K562 (cell line): ENCODE measurements at regions not wholly inside any gene's neighbourhood (a gene's known extent, or its start where the extent isn't known, plus 50 kb on each side); places are given as distances from the start of the nearest gene placed in this dataset.

Source experiments
- ATAC-seq: fragments of 200-7000 bp; cut with Tn5 transposase; 3 replicates; pipeline ENCODE4 v1.9.1; 2020; ENCODE audit warnings: moderate library complexity
- BruUV-seq: library from RNA; stranded (reverse); fragments of 400-500 nt; replicated peaks from 2 replicates; lab custom pipeline; 2021; lab: Mats Ljungman, UMichigan
- CTCF ChIA-PET: fragments of 300-600 bp; formaldehyde crosslinking; extraction: SDS; loops from one replicate; lab custom pipeline; 2021; ENCODE audit warnings: low intra/inter-chr PET ratio; lab: Yijun Ruan, JAX
- POLR2A ChIA-PET: fragments of 300-600, 350-650 bp; sonication (Branson Sonifier 250); formaldehyde crosslinking; extraction: SDS; loops from one replicate; lab custom pipeline; 2021; ENCODE audit warnings: antibody characterized with exemption, inconsistent platforms; lab: Yijun Ruan, JAX
- DNase-seq, 4 experiments: peaks; one replicate each; pipeline versions ENCODE4 v3.0.0 to v3.0.0-alpha.2; 2011 to 2018; ENCODE audit warnings: low spot score in 3 of 4, mixed read lengths in 3 of 4; ENCODE audit errors: extremely low read depth in 1 of 4
- FAIRE-seq: peaks from 2 replicates; lab custom pipeline; 2011; peaks lifted over from hg19 to GRCh38; lab: Jason Lieb, UNC
- H2AFZ ChIP-seq: 2 replicates; pipeline ENCODE4 v1.6.0; 2011; ENCODE audit warnings: low read depth, low read length, control low read depth, inconsistent platforms
- H3K27ac ChIP-seq: fragments of 200-600 bp; 3 replicates; pipeline ENCODE4 v1.8.0; 2011; ENCODE audit warnings: low read depth, mild to moderate bottlenecking, control low read depth, inconsistent platforms, low read length, moderate library complexity, mixed read lengths; ENCODE audit errors: extremely low read depth
- H3K27me3 ChIP-seq, 2 experiments: fragments of 300-600 bp in 1 of 2; 2 replicates in 1 of 2; 3 replicates in 1 of 2; pipeline versions ENCODE4 v1.6.0 to v1.8.0; 2011; ENCODE audit warnings: inconsistent platforms in 2 of 2, low read length in 2 of 2, mild to moderate bottlenecking in 1 of 2, mixed read lengths in 1 of 2, moderate library complexity in 1 of 2; ENCODE audit not compliant: control insufficient read depth in 2 of 2, insufficient read depth in 2 of 2
- H3K36me3 ChIP-seq: fragments of 300-600 bp; 3 replicates; pipeline ENCODE4 v1.8.0; 2011; ENCODE audit warnings: mild to moderate bottlenecking, low read length, inconsistent platforms; ENCODE audit not compliant: control insufficient read depth, insufficient read depth
- H3K4me1 ChIP-seq, 2 experiments: fragments of 200-600 bp in 1 of 2; replicated peaks in 1 of 2; 2 replicates in 1 of 2; 3 replicates in 1 of 2; pipeline versions ENCODE4 v1.5.1 to v1.8.0; 2011; ENCODE audit warnings: inconsistent platforms in 2 of 2, low read length in 2 of 2, mild to moderate bottlenecking in 1 of 2, mixed read lengths in 1 of 2, moderate library complexity in 1 of 2; ENCODE audit not compliant: control insufficient read depth in 2 of 2, insufficient read depth in 2 of 2
- H3K4me2 ChIP-seq: 2 replicates; pipeline ENCODE4 v1.6.1; 2011; ENCODE audit warnings: low read length, control low read depth, inconsistent platforms, mixed read lengths; ENCODE audit not compliant: insufficient read depth
- H3K4me3 ChIP-seq: fragments of 200-600 bp; sonication (generic), shearing (Covaris generic); 2 replicates; pipeline ENCODE4 v1.5.1; 2016; ENCODE audit warnings: control low read depth, inconsistent platforms
- H3K79me2 ChIP-seq: fragments of 200-600 bp; 3 replicates; pipeline ENCODE4 v1.8.0; 2011; ENCODE audit warnings: low read length, inconsistent platforms; ENCODE audit not compliant: control insufficient read depth, insufficient read depth
- H3K9ac ChIP-seq, 2 experiments: 2 replicates each; pipeline versions ENCODE4 v1.6.0 to v1.6.1; 2011; ENCODE audit warnings: low read depth in 2 of 2, low read length in 2 of 2, control low read depth in 1 of 2, inconsistent platforms in 1 of 2, mild to moderate bottlenecking in 1 of 2, mixed read lengths in 1 of 2; ENCODE audit not compliant: insufficient read depth in 1 of 2
- H3K9me1 ChIP-seq: one replicate; pipeline ENCODE4 v1.6.0; 2011; ENCODE audit warnings: inconsistent platforms, mild to moderate bottlenecking, low read length, moderate library complexity; ENCODE audit not compliant: control insufficient read depth, insufficient read depth
- H3K9me3 ChIP-seq: replicated peaks from 2 replicates; pipeline ENCODE4 v1.5.1; 2011; ENCODE audit warnings: low read depth, low read length, inconsistent platforms; ENCODE audit not compliant: control insufficient read depth, insufficient read depth
- H4K20me1 ChIP-seq: replicated peaks from 2 replicates; pipeline ENCODE4 v1.6.1; 2011; ENCODE audit warnings: low read length, inconsistent platforms, mixed read lengths; ENCODE audit not compliant: control insufficient read depth, insufficient read depth
- ARID4B ChIP-seq: sonication (generic); formaldehyde crosslinking; IDR thresholded peaks from 2 replicates; pipeline ENCODE4 v1.8.0; 2022; ENCODE audit warnings: mild to moderate bottlenecking, missing genetic modification reagents
- EP300 ChIP-seq: IDR thresholded peaks from 2 replicates; pipeline ENCODE4 v1.6.1; 2012; ENCODE audit warnings: low read length, improper control_type of control experiment
- EZH2 ChIP-seq: IDR thresholded peaks from 2 replicates; pipeline ENCODE4 v1.6.1; 2012; ENCODE audit warnings: low read depth, mild to moderate bottlenecking, inconsistent platforms, low read length, borderline replicate concordance
- ILK ChIP-seq: fragments of 450-650 bp; IDR thresholded peaks from 2 replicates; pipeline ENCODE4 v1.6.1; 2016; ENCODE audit warnings: missing genetic modification characterization, low read depth, mild to moderate bottlenecking, missing compliant biosample characterization, moderate library complexity, borderline replicate concordance
- IRF9 ChIP-seq: fragments of 450-650 bp; IDR thresholded peaks from 2 replicates; pipeline ENCODE4 v1.6.1; 2016; ENCODE audit warnings: missing biosample characterization, missing genetic modification characterization
- MCM3 ChIP-seq: fragments of 450-650 bp; IDR thresholded peaks from 2 replicates; pipeline ENCODE4 v1.6.1; 2016
- MLX ChIP-seq, 2 experiments: fragments of 450-650 bp in 1 of 2; sonication (generic) in 1 of 2; formaldehyde crosslinking; conservative IDR thresholded peaks; 2 replicates each; pipeline versions ENCODE4 v1.4.0 to v1.8.1; 2020 to 2022; ENCODE audit warnings: mild to moderate bottlenecking in 1 of 2, missing genetic modification reagents in 1 of 2
- PML ChIP-seq: IDR thresholded peaks from 2 replicates; pipeline ENCODE4 v1.6.1; 2012; ENCODE audit warnings: low read length, inconsistent platforms
- RBFOX2 ChIP-seq: fragments of 200-400 bp; formaldehyde crosslinking; IDR thresholded peaks from 2 replicates; pipeline ENCODE4 v1.6.1; 2017; ENCODE audit warnings: low read depth, mild to moderate bottlenecking, low read length, moderate library complexity
- SFPQ ChIP-seq: fragments of 200-400 bp; formaldehyde crosslinking; IDR thresholded peaks from 2 replicates; pipeline ENCODE4 v1.6.1; 2017; ENCODE audit warnings: mild to moderate bottlenecking, low read depth, low read length, moderate library complexity
- SNAPC5 ChIP-seq: fragments of 250-450 bp; sonication (Bioruptor Pico); IDR thresholded peaks from 2 replicates; pipeline ENCODE4 v1.8.0; 2021; ENCODE audit warnings: moderate library complexity, mild to moderate bottlenecking, inconsistent platforms
- VEZF1 ChIP-seq: fragments of 200-800 bp; sonication (Bioruptor generic); IDR thresholded peaks from 2 replicates; pipeline ENCODE4 v1.6.1; 2017; ENCODE audit warnings: missing genetic modification characterization, missing compliant biosample characterization
- ZEB2 ChIP-seq: fragments of 450-650 bp; IDR thresholded peaks from 2 replicates; pipeline ENCODE4 v1.6.1; 2016
- ZNF253 ChIP-seq: fragments of 250-450 bp; sonication (Bioruptor Pico); conservative IDR thresholded peaks from 2 replicates; pipeline ENCODE4 v1.6.1; 2021; ENCODE audit warnings: mild to moderate bottlenecking
- WGBS: fragments of 100-300 bp; shearing (Covaris generic); methylation state at CpG from one replicate; pipeline ENCODE4 v1.1.6; 2016; ENCODE audit warnings: low coverage, mixed read lengths; ENCODE audit not compliant: insufficient coverage; ENCODE audit errors: missing lambda C conversion rate; 5-methylcytosine and 5-hydroxymethylcytosine counted together
- in situ Hi-C: fragments of 300-500 bp; cut with MboI; formaldehyde crosslinking; loops from 4 replicates; pipeline ENCODE4 v1.15.0; 2018; ENCODE audit warnings: inconsistent platforms, mixed read lengths
- intact Hi-C: fragments of 100-400 bp; cut with micrococcal nuclease; formaldehyde crosslinking; loops from 2 replicates; pipeline ENCODE4 v1.14.2; 2022

- POLR2A ChIA-PET: no interaction called here
- no peaks in the 10 kb centered on the region for H3K9me1 ChIP-seq
- FAIRE-seq (no peak), ATAC-seq (no peak), DNase-seq (no peak)
- no peak overlapping the region for H2AFZ ChIP-seq
- no peaks in the 10 kb centered on the region for H3K27me3 ChIP-seq
- CTCF ChIA-PET: no interaction called here
- 11% methylated on average over 1 of the region's 1 CpG for WGBS
- H3K4me3 ChIP-seq: no peak overlapping the region
- H4K20me1 ChIP-seq: no peaks in the 10 kb centered on the region
- in situ Hi-C loops (no loop called here), intact Hi-C loops (no loop called here)
- no peaks in the 10 kb centered on the region for H3K4me1 ChIP-seq
- H3K36me3 ChIP-seq: no peaks in the 10 kb centered on the region
- no peak overlapping the region for H3K27ac ChIP-seq
- H3K9ac ChIP-seq: no peak overlapping the region
- no TSS peak for BruUV-seq
- H3K4me2 ChIP-seq: no peak overlapping the region
- no peaks in the 10 kb centered on the region for H3K9me3 ChIP-seq
- no peaks in the 10 kb centered on the region for H3K79me2 ChIP-seq
- TF ChIP-seq IRF9 (tag) (no peak), VEZF1 (CRISPR knock-in tag) (no peak), RBFOX2 (no peak), EZH2 (no peak), ZNF253 (CRISPR knock-in tag) (no peak), SFPQ (no peak), ILK (tag) (no peak), MLX (CRISPR knock-in tag; conservative IDR thresholded peaks at IDR 0.05) (no peak), PML (no peak), ARID4B (CRISPR knock-in tag) (no peak), SNAPC5 (CRISPR knock-in tag) (no peak), ZEB2 (no peak), MCM3 (no peak), EP300 (no peak)
Measured at GRCh38 chr14:58875613-58876012, 237.9 kb downstream of the DACT1 start.
